IMR-90 (cell line): ENCODE measurements at regions not wholly inside any gene's neighbourhood (a gene's known extent, or its start where the extent isn't known, plus 50 kb on each side); places are given as distances from the start of the nearest gene placed in this dataset.

Source experiments
- CEBPB ChIP-seq: IDR thresholded peaks from 2 replicates; pipeline ENCODE4 v1.6.1; 2012; ENCODE audit warnings: low read depth, low read length, improper control_type of control experiment
- CHD1 ChIP-seq: IDR thresholded peaks from 2 replicates; pipeline ENCODE4 v1.6.1; 2012; ENCODE audit warnings: low read depth, low read length, improper control_type of control experiment
- CTCF ChIP-seq: conservative IDR thresholded peaks from 2 replicates; pipeline ENCODE4 v1.5.1; 2012; ENCODE audit warnings: mild to moderate bottlenecking, low read depth, low read length, improper control_type of control experiment
- ELK1 ChIP-seq: fragments of 150-350 bp; IDR thresholded peaks from 2 replicates; pipeline ENCODE4 v1.6.1; 2016; ENCODE audit warnings: low read depth, mild to moderate bottlenecking, low read length, moderate library complexity, borderline replicate concordance
- FOS ChIP-seq: fragments of 150-350 bp; IDR thresholded peaks from 2 replicates; pipeline ENCODE4 v1.6.1; 2016; ENCODE audit warnings: low read depth, low read length
- MAZ ChIP-seq: IDR thresholded peaks from 2 replicates; pipeline ENCODE4 v1.6.1; 2012; ENCODE audit warnings: low read depth, mild to moderate bottlenecking, low read length, improper control_type of control experiment, moderate library complexity, borderline replicate concordance
- NFE2L2 ChIP-seq: fragments of 150-350 bp; IDR thresholded peaks from 2 replicates; pipeline ENCODE4 v1.6.1; 2016; ENCODE audit warnings: low read depth, mild to moderate bottlenecking, low read length
- POLR2A ChIP-seq: IDR thresholded peaks from 2 replicates; pipeline ENCODE4 v1.6.1; 2012; ENCODE audit warnings: mild to moderate bottlenecking, low read depth, low read length
- RAD21 ChIP-seq: IDR thresholded peaks from 2 replicates; pipeline ENCODE4 v1.6.1; 2012; ENCODE audit warnings: low read length, improper control_type of control experiment
- RCOR1 ChIP-seq: IDR thresholded peaks from 2 replicates; pipeline ENCODE4 v1.6.1; 2012; ENCODE audit warnings: mild to moderate bottlenecking, low read length, improper control_type of control experiment; ENCODE audit not compliant: insufficient replicate concordance
- RFX5 ChIP-seq: IDR thresholded peaks from 2 replicates; pipeline ENCODE4 v1.8.0; 2012; ENCODE audit warnings: low read depth, mild to moderate bottlenecking, low read length, moderate library complexity
- SMC3 ChIP-seq: fragments of 150-350 bp; IDR thresholded peaks from 2 replicates; pipeline ENCODE4 v1.6.1; 2016; ENCODE audit warnings: low read depth, mild to moderate bottlenecking, antibody characterized with exemption, low read length, moderate library complexity
- TF ChIP-seq, protein P1 (sequence below): fragments of 150-350 bp; IDR thresholded peaks from 2 replicates; pipeline ENCODE4 v1.6.1; 2017; ENCODE audit warnings: mild to moderate bottlenecking, antibody characterized with exemption, low read length, low read depth

DNA sequence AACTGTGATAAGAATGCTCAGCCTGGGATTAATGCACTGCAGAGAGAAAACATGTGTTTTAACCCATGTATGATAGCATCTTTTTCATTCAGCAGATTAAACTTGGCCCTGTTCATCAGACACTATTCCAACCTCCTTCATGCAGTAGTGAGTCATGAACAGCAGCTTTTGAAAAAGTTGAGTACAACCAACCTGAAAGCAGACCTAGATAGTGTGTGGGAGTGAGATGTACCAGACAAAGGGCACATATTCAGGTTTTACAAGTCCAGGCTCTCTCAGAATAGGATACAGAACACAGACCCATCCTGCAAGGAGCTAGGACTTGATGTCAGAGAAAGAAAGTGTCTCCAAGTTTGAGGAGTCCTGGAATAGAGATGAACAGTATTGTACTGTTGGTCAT, 237.3 kb upstream of the STS start:
- no peak for TF ChIP-seq CTCF
- TF ChIP-seq, protein P1, sequence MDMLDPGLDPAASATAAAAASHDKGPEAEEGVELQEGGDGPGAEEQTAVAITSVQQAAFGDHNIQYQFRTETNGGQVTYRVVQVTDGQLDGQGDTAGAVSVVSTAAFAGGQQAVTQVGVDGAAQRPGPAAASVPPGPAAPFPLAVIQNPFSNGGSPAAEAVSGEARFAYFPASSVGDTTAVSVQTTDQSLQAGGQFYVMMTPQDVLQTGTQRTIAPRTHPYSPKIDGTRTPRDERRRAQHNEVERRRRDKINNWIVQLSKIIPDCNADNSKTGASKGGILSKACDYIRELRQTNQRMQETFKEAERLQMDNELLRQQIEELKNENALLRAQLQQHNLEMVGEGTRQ, result no peak
- no peak for TF ChIP-seq MAZ
- no peak for TF ChIP-seq RFX5
- no peak for TF ChIP-seq RAD21
- TF ChIP-seq CEBPB, result no peak
- no peak for TF ChIP-seq ELK1
- TF ChIP-seq RCOR1, result no peak
- no peak for TF ChIP-seq SMC3
- no peak for TF ChIP-seq FOS
- TF ChIP-seq NFE2L2, result no peak
- TF ChIP-seq POLR2A, result no peak
- no peak for TF ChIP-seq CHD1
